ENCODE measurements at regions not wholly inside any gene's neighbourhood (a gene's known extent, or its start where the extent isn't known, plus 50 kb on each side); places are given as distances from the start of the nearest gene placed in this dataset.
"Not testable (repeated sequence)": the region's sequence is repeated elsewhere in the genome, so short reads cannot be mapped to it uniquely, and the experiment has no call there.

DNA sequence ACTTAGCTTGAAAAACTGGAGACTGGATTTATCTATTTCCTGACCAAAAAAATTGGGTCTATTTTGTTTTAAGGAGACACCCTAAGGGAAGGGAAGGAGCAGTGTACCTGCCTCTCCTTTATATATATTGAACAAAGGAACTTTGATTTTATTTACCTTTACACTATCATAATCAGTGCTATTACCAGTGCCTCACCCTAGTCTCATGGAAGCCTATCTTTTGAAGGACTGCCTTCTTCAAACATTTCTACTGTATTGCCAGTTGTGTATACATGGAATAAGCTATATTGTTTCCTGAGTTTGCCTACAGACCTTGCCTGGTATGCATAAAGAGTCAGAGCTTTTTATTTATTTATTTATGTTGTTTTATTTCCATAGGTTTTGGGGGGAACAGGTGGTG is 124.9 kb downstream of the UTRN start:
- Histone ChIP-seq H3K9me3 (no peaks in the 10 kb centered on the region), H3K36me3 (no peaks in the 10 kb centered on the region), H3K4me1 (peaks cover 35% of the 10 kb centered on the region), H3K4me3 (no peak overlapping the region), H3K27ac (no peak overlapping the region), H3K27me3 (no peaks in the 10 kb centered on the region)
- TF ChIP-seq, protein P1, sequence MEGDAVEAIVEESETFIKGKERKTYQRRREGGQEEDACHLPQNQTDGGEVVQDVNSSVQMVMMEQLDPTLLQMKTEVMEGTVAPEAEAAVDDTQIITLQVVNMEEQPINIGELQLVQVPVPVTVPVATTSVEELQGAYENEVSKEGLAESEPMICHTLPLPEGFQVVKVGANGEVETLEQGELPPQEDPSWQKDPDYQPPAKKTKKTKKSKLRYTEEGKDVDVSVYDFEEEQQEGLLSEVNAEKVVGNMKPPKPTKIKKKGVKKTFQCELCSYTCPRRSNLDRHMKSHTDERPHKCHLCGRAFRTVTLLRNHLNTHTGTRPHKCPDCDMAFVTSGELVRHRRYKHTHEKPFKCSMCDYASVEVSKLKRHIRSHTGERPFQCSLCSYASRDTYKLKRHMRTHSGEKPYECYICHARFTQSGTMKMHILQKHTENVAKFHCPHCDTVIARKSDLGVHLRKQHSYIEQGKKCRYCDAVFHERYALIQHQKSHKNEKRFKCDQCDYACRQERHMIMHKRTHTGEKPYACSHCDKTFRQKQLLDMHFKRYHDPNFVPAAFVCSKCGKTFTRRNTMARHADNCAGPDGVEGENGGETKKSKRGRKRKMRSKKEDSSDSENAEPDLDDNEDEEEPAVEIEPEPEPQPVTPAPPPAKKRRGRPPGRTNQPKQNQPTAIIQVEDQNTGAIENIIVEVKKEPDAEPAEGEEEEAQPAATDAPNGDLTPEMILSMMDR (IDR thresholded peaks at IDR 0.05), result no peak
- TF ChIP-seq POLR2AphosphoS5 (IDR thresholded peaks at IDR 0.05; ENCODE audit: insufficient read depth in 1 of 2, low read depth in 1 of 2), result no peak
- no peak for TF ChIP-seq POLR2A (IDR thresholded peaks at IDR 0.05)
- no peak for DNase-seq (ENCODE audit: extremely low spot score in 2 of 2)
- intact Hi-C loops (cut with DNase I), result no loop called here

DNA sequence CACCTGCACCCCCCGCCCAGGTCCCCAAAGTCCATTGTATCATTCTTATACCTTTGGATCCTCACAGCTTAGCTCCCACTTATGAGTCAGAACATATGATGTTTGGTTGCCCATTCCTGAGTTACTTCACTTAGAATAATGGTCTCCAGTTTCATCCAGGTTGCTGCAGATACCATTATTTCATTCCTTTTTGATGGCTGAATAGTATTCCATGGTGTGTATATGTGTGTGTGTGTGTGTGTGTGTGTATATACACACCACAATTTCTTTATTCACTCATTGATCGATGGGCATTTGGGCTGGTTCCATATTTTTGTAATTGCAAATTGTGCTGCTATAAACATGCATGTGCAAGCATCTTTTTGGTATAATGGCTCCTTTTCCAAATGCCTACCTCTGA is 125.4 kb downstream of the UTRN start:
- DNase-seq (ENCODE audit: extremely low spot score in 2 of 2); intact Hi-C loops (cut with DNase I); H3K9me3 ChIP-seq; H3K36me3 ChIP-seq; H3K4me3 ChIP-seq; H3K27ac ChIP-seq; H3K27me3 ChIP-seq: not testable (repeated sequence)
- H3K4me1 ChIP-seq, result peaks cover 29% of the 10 kb centered on the region

DNA sequence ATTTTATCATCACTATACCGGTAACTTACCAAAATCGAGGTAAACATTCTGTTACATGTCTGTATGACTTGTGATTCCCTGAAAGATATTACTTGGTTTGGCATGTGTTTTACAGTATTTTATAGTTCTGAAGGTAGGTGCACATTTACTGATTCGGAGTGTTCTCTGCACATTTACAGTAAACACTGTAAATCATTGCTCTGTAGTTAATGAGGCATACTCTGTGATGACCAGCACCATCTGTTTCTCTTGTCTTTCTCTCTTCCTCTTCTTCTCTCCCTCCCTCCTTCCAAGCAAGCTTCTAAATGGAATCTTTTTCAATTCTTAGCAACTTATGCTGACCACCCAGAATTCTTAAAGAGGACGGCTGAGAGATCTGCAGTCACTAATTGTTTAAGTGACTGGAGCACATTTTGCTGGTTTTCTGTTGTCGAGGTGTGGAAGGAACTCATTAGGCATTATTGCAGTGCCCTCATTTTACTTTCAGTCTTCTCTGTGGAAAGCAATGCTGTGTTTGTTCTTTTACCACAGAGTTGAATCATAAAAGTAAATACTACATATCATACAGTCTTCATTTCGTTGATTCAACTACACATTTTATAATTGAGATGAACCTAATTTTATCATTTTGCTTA is 126.5 kb downstream of the UTRN start:
- DNase-seq (ENCODE audit: extremely low spot score in 2 of 2), result no peak
- Histone ChIP-seq H3K27me3 (no peaks in the 10 kb centered on the region), H3K36me3 (no peaks in the 10 kb centered on the region), H3K4me3 (no peak overlapping the region), H3K27ac (no peak overlapping the region), H3K4me1 (peaks cover 25% of the 10 kb centered on the region), H3K9me3 (no peaks in the 10 kb centered on the region)
- intact Hi-C loops (cut with DNase I), result no loop called here
- TF ChIP-seq, protein P1 (IDR thresholded peaks at IDR 0.05), result no peak
- TF ChIP-seq POLR2AphosphoS5 (IDR thresholded peaks at IDR 0.05; ENCODE audit: insufficient read depth in 1 of 2, low read depth in 1 of 2), result no peak
- no peak for TF ChIP-seq POLR2A (IDR thresholded peaks at IDR 0.05)

DNA sequence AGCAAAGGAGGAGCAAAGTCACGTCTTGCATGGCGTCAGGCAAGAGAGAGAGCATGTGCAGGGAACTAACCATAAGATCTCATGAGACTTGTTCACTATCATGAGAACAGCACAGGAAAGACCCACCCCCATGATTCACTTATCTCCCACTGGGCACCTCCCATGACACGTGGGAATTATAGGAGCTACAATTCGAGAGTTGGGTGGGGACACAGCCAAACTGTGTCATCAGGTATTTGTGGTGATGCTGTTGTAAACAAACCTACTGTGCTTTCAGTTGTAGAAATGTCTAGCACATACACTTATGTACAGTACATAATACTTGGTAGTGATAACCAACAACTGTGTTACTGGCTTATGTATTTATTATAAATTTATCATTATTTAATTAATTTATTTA is 128.3 kb downstream of the UTRN start:
- Histone ChIP-seq H3K27ac (no peak overlapping the region), H3K9me3 (no peaks in the 10 kb centered on the region), H3K4me1 (peaks cover 12% of the 10 kb centered on the region), H3K4me3 (no peak overlapping the region), H3K27me3 (no peaks in the 10 kb centered on the region), H3K36me3 (no peaks in the 10 kb centered on the region)
- TF ChIP-seq, protein P1 (IDR thresholded peaks at IDR 0.05), result no peak
- no peak for TF ChIP-seq POLR2AphosphoS5 (IDR thresholded peaks at IDR 0.05; ENCODE audit: insufficient read depth in 1 of 2, low read depth in 1 of 2)
- no peak for TF ChIP-seq POLR2A (IDR thresholded peaks at IDR 0.05)
- intact Hi-C loops (cut with DNase I), result no loop called here
- no peak for DNase-seq (ENCODE audit: extremely low spot score in 2 of 2)

DNA sequence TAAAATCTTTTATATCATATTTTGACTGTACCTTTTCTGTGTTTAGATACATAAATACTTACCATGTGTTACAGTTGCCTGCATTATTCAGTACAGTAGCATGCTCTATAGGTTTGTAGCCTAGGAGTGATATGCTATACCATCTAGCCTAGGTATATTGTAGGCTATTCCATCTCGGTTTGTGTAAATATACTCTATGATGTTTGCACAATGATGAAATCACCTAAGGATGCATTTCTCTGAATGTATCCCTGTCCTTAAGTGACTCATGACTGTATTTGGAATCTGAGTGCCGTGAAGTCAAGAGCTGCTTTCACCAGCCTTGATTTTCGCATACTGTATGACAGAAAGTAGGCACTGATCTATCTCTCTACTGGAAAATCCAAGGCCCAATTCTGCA is 129.9 kb downstream of the UTRN start:
- Histone ChIP-seq H3K9me3 (no peaks in the 10 kb centered on the region), H3K4me3 (no peak overlapping the region), H3K4me1 (peaks cover 11% of the 10 kb centered on the region), H3K36me3 (no peaks in the 10 kb centered on the region), H3K27me3 (no peaks in the 10 kb centered on the region), H3K27ac (no peak overlapping the region)
- TF ChIP-seq POLR2AphosphoS5 (IDR thresholded peaks at IDR 0.05; ENCODE audit: insufficient read depth in 1 of 2, low read depth in 1 of 2) (no peak), POLR2A (IDR thresholded peaks at IDR 0.05) (no peak)
- TF ChIP-seq, protein P1 (IDR thresholded peaks at IDR 0.05), result no peak
- intact Hi-C loops (cut with DNase I), result no loop called here
- DNase-seq (ENCODE audit: extremely low spot score in 2 of 2), result no peak

Data from vagina (tissue), 2 donors.